HG02642 (cell line): ENCODE measurements at regions not wholly inside any gene's neighbourhood (a gene's known extent, or its start where the extent isn't known, plus 50 kb on each side); places are given as distances from the start of the nearest gene placed in this dataset.

Experiments used
- ATAC-seq: cut with Tn5 transposase; IDR thresholded peaks from one replicate; pipeline ENCODE4 v1.9.1; 2021; ENCODE audit warnings: mild to moderate bottlenecking; ENCODE audit not compliant: unreplicated experiment, poor library complexity

DNA sequence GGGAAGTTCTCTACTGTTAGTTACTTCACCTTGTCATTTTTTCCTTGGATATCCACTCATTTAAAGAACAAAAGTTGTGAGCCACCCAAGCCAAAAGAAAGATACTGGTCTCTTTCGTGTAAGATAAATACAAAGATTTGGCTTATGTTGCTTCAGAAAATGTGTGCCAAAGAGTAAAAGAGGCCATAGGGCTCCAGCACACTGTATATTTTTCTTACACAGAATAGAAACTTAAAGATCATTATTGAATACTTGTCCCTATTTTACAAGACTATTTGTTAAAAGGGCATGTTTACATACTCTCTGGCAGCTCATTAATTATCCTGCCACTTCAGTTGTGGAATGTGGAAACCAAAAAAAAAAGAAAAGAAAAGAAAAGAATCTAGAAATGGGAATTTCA is 284.2 kb upstream of the LRRC7 start:
- no peak for ATAC-seq

DNA sequence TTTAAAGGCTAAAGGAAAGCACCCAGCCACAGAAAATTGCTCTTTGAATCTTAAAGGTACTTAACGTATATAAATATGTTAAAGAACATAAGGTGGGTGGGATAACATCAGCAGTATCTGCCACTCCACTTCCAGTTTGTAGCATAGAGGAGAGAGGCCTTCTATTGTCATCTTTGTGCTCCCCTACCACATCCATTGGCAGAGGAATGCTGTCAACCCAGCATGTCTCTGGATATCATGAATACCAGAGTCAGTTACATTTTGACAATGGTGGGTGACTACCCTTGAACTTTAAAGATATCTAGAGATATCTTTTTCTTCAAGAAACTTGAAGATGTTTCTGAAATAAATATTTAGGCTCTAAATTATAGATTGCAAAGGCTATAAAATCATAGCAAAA is 283.2 kb upstream of the LRRC7 start:
- no peak for ATAC-seq

- ATAC-seq, result no peak
These were observed 279.3 kb upstream of the LRRC7 start for GRCh38 chr1:69288416-69288815.

GRCh38 chr1:69290291-69290690 is 277.4 kb upstream of the LRRC7 start:
- ATAC-seq, result no peak

- ATAC-seq, result no peak
These were observed 276.2 kb upstream of the LRRC7 start for GRCh38 chr1:69291541-69291940.

GRCh38 chr1:69292833-69293232 is 274.9 kb upstream of the LRRC7 start:
- no peak for ATAC-seq

- no peak for ATAC-seq
These were observed 273.6 kb upstream of the LRRC7 start for GRCh38 chr1:69294171-69294570.

- no peak for ATAC-seq
These were observed 272.5 kb upstream of the LRRC7 start for GRCh38 chr1:69295265-69295664.

- no peak for ATAC-seq
These were observed 262.1 kb upstream of the LRRC7 start for GRCh38 chr1:69305621-69306020.

DNA sequence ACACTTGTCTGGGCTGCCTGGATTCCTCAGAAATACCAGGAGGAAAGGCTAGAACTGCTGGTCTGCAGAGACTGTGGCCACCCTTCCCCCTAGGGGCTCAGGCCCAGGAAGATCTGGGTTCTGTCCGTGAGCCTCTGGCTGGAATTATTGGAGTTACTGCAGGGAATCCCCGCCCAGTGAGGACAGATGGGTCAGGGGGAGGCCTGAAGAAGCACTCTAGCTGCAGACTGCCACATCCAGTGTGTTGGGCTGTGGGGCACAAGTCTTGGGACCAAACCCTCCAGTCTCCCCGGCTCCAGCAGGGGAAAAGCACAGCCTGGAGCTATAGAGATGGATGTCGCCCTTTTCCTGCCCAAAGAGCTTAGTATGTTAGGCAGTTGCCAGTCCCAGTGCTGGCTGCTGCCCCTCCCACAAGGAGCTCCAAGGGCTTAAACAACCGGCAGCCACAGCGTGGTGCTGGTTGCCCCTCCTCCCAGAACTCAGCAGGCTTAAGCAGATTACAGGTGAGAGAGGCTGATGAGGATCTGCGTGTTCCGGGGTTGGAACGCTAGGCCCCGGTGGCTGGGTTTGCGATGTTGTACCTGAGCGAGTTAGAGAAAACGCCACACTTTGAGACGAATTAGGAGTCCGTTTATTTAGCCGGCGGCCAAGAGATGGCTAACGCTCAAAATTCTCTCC is 255.5 kb upstream of the LRRC7 start:
- no peak for ATAC-seq

DNA sequence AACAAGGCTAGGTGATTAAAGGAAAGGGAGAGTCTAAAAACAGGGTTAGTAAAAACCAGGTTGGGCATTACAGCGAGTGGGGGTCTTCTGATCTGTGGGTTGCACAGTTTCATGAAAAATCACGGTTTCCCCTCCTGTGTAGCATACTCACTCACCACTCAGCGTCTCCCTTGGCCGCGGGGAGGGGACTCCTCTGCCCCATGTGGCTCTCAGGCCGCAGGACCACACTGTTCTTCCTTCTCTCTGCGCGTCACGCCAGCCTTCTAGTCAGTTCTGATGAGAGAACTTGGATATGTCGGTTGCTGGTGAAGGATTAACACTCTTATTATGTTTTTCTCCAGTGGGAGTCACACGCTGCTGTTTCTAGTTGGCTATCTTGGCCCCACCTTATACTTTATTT is 254.6 kb upstream of the LRRC7 start:
- ATAC-seq, result no peak

- ATAC-seq, result no peak
These were observed 252.3 kb upstream of the LRRC7 start for GRCh38 chr1:69315416-69315815.

DNA sequence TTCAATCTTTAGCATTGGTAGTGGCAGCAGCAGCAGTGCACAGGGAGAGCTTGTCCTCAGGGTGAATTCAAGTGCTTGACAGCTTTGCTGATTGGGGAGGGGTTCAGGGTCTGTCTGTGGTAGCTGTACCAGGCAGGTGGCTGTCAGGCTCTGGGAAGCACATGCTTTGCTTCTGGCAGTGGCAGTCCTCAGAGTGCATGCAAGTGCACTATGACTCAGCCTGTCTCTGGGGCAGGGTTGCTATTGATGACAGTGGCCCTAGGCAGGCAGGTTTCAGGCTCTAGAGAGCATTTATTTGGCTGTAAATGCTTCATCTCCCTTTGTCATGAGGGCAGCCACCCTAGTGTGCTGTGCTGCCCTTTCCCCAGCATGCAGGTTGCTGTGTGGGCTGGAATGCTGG is 251.9 kb upstream of the LRRC7 start:
- no peak for ATAC-seq

DNA sequence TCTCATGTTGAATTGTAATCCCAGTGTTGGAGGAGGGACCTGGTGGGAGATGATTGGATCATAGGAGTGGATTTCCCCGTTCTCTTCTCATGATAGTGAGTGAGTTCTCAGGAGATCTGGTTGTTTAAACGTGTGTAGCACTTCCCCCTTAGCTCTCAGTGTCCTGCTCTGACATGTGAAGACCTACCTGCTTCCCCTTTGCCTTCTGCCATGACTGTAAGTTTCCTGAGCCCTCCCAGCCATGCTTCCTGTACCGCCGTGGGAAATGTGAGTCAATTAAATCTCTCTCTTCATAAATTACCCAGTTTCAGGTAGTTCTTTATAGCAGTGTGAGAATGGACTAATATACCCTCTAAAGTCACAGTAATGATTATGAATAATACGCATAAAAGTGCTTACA is 248.4 kb upstream of the LRRC7 start:
- no peak for ATAC-seq

- ATAC-seq, result no peak
These were observed 246.9 kb upstream of the LRRC7 start for GRCh38 chr1:69320757-69321211.

DNA sequence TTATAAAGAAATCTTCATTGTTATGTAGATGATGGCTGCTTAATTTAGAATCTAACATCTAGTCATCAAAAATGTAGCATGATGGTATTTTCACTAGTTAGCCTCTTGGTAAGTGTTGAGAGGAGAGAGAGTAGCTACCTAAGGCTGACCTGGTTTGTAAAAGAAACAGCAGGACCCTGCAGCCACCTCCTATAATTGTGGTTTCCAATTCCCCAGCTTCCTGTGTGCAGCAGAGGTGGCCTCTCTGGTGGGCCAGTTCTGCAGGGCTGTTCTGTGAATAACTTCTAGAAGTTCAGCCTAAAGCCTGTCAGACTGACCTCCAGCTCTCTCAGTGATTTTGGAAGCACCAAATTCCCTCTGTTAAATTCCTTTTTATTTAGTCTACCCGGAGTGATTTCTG is 246.4 kb upstream of the LRRC7 start:
- ATAC-seq, result no peak

GRCh38 chr1:69328186-69328585 is 239.5 kb upstream of the LRRC7 start:
- ATAC-seq, result no peak

GRCh38 chr1:69363236-69363635 is 204.5 kb upstream of the LRRC7 start:
- ATAC-seq, result no peak

DNA sequence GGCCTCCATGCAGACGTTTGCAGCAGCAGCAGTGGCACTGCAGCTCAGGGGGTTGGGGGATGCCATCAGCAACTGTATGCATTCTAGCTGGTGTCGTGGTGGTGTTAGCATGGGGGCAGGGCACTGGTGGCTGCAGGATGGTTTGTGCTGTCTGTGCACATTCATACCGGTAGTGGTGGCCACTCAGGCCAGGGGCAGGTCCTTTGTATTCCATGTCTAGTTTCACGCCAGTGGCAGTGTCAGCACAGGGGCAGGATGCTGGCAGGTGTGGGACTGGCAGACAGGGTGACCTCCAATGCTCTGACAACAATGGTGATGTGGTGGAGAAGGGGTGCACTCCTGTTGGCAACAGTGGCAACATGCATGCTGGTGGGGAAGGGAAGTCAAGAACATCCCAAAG is 194.2 kb upstream of the LRRC7 start:
- ATAC-seq, result no peak

DNA sequence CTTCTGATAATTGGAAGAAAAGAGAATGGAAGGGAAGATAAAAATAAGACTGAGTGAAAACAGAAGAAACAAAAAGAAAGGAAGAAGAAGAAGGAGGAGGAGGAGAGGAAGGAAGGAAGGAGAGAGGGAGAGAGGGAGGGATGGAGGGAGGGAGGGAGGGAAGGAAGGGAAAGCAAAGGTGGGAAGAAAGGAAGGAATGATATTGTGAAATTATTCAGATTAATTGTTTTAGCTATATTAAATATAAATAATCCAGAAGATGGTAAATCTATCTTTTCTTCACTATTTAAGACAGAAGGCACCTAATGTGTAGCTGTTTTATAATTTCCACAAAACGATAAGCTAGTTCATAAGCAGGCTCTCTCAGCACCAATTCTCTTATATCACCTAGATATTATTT is 191.3 kb upstream of the LRRC7 start:
- ATAC-seq, result no peak

- no peak for ATAC-seq
These were observed 190.2 kb upstream of the LRRC7 start for GRCh38 chr1:69377507-69377906.

GRCh38 chr1:69388044-69388443 is 179.7 kb upstream of the LRRC7 start:
- ATAC-seq, result no peak

DNA sequence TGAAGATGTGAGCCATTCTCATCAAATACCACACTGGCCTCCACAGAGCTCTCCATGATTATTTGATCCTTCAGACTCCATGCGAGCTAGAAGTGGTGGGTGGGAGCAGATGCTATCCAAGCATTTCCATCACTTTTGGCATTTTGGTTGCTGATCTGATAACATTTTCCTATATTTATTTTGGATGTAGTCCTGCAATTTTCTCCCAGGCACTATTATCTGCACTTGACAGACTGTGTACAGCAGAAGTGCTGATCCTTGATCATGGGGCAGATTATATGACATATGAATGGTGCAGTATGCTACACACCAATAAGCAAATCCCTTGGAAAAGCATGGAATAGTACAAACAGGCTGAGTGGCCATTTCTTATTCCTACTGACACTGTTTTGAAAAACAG is 167.6 kb upstream of the LRRC7 start:
- no peak for ATAC-seq
